Thyroid gland (tissue), 4 donors: ENCODE measurements at regions not wholly inside any gene's neighbourhood (a gene's known extent, or its start where the extent isn't known, plus 50 kb on each side); places are given as distances from the start of the nearest gene placed in this dataset.
"Not testable (repeated sequence)": the region's sequence is repeated elsewhere in the genome, so short reads cannot be mapped to it uniquely, and the experiment has no call there.

Experiments
- DNase-seq, 2 donors: peaks; one replicate each; pipeline ENCODE4 v3.0.0-alpha.2; 2019
- H3K27ac ChIP-seq, 3 donors: fragments of 200-600 bp; sonication (generic); 1 replicate in 2 of 3; 2 replicates in 1 of 3; pipeline ENCODE4 v1.5.1; 2016 to 2019; ENCODE audit warnings: mild to moderate bottlenecking in 1 of 3, moderate library complexity in 1 of 3
- H3K27me3 ChIP-seq: fragments of 200-600 bp; sonication (generic); one replicate; pipeline ENCODE4 v1.5.1; 2019
- H3K36me3 ChIP-seq, 2 donors: fragments of 200-600 bp; sonication (generic); one replicate each; pipeline ENCODE4 v1.5.1; 2016 to 2019
- H3K4me1 ChIP-seq, 2 donors: fragments of 200-600 bp; sonication (generic); one replicate each; pipeline ENCODE4 v1.5.1; 2017 to 2019
- H3K4me3 ChIP-seq, 3 donors: fragments of 200-600 bp; sonication (generic); replicated peaks in 1 of 3; 1 replicate in 2 of 3; 2 replicates in 1 of 3; pipeline ENCODE4 v1.5.1; 2016; ENCODE audit warnings: mild to moderate bottlenecking in 1 of 3
- H3K9me3 ChIP-seq: fragments of 200-600 bp; sonication (generic); one replicate; pipeline ENCODE4 v1.5.1; 2017
- POLR2A ChIP-seq, 2 donors: fragments of 450-650 bp; IDR thresholded peaks; one replicate each; pipeline ENCODE4 v1.6.1; 2017; ENCODE audit warnings: antibody characterized with exemption in 2 of 2, mild to moderate bottlenecking in 2 of 2, moderate library complexity in 1 of 2
- WGBS, 2 donors: methylation state at CpG; one replicate each; pipeline ENCODE4 v1.1.5; 2017; 5-methylcytosine and 5-hydroxymethylcytosine counted together
- intact Hi-C: fragments of 100-400 bp; cut with DNase I; formaldehyde crosslinking; loops from one replicate; pipeline ENCODE4 v1.15.1; 2023
- TF ChIP-seq, protein P1 (sequence below), 6 experiments: fragments of 200-600 bp in 3 of 6; fragments of 450-650 bp in 3 of 6; sonication (generic) in 3 of 6; IDR thresholded peaks; one replicate each; pipeline ENCODE4 v1.5.1; 2016 to 2019; ENCODE audit warnings: antibody characterized with exemption in 6 of 6, mild to moderate bottlenecking in 2 of 6, inconsistent platforms in 1 of 6, moderate library complexity in 1 of 6

- Histone ChIP-seq H3K4me3 (no peak overlapping the region), H3K9me3 (no peaks in the 10 kb centered on the region), H3K36me3 (no peaks in the 10 kb centered on the region), H3K4me1 (no peaks in the 10 kb centered on the region), H3K27ac (no peak overlapping the region), H3K27me3 (no peaks in the 10 kb centered on the region)
- no peak for TF ChIP-seq POLR2A (IDR thresholded peaks at IDR 0.05)
- TF ChIP-seq, protein P1, sequence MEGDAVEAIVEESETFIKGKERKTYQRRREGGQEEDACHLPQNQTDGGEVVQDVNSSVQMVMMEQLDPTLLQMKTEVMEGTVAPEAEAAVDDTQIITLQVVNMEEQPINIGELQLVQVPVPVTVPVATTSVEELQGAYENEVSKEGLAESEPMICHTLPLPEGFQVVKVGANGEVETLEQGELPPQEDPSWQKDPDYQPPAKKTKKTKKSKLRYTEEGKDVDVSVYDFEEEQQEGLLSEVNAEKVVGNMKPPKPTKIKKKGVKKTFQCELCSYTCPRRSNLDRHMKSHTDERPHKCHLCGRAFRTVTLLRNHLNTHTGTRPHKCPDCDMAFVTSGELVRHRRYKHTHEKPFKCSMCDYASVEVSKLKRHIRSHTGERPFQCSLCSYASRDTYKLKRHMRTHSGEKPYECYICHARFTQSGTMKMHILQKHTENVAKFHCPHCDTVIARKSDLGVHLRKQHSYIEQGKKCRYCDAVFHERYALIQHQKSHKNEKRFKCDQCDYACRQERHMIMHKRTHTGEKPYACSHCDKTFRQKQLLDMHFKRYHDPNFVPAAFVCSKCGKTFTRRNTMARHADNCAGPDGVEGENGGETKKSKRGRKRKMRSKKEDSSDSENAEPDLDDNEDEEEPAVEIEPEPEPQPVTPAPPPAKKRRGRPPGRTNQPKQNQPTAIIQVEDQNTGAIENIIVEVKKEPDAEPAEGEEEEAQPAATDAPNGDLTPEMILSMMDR (IDR thresholded peaks at IDR 0.05), result no peak
- intact Hi-C loops, result no loop called here
- WGBS, 2 donors, result 63 to 75% methylated on average over 2 of the region's 2 CpGs
- DNase-seq, result no peak
These were observed 150.0 kb upstream of the CHL1 start for GRCh38 chr3:46576-46975.

DNA sequence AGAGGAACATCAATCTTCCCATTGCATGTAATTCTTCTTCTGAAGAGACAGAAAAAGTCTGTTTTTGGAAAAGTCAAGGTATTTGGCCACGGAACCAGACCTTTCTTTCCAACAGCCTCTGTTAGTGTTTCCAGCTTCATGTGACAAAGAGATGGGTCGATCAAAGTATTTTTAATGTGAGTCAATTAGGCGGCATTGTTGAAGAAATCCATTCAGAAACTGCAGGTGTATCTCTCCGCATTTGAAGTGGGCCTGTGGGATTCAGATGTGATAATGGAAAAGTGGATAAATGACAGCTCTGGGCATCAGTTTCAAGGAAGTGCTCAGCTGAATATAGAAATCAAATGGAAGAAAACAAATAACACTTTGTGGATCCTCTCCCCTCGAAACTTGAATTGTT lies 143.1 kb upstream of the CHL1 start:
- H3K36me3 ChIP-seq, H3K9me3 ChIP-seq, H3K27ac ChIP-seq, H3K4me1 ChIP-seq, intact Hi-C loops, H3K27me3 ChIP-seq, H3K4me3 ChIP-seq, DNase-seq: not testable (repeated sequence)
- WGBS, 2 donors, result 78% methylated on average over 5 of the region's 5 CpGs

- no peak for TF ChIP-seq POLR2A (IDR thresholded peaks at IDR 0.05)
- TF ChIP-seq, protein P1 (IDR thresholded peaks at IDR 0.05), result no peak
- Histone ChIP-seq H3K9me3 (no peaks in the 10 kb centered on the region), H3K4me1 (no peaks in the 10 kb centered on the region), H3K27me3 (no peaks in the 10 kb centered on the region), H3K36me3 (no peaks in the 10 kb centered on the region), H3K27ac (no peak overlapping the region), H3K4me3 (no peak overlapping the region)
- 80 to 87% methylated on average over 5 of the region's 5 CpGs for WGBS, 2 donors
- DNase-seq, result no peak
- intact Hi-C loops, result no loop called here
These were observed 142.3 kb upstream of the CHL1 start for GRCh38 chr3:54240-54639.

GRCh38 chr3:56672-57071 lies 139.9 kb upstream of the CHL1 start:
- Histone ChIP-seq H3K9me3 (no peaks in the 10 kb centered on the region), H3K4me3 (no peak overlapping the region), H3K27ac (no peak overlapping the region), H3K36me3 (no peaks in the 10 kb centered on the region), H3K27me3 (no peaks in the 10 kb centered on the region), H3K4me1 (no peaks in the 10 kb centered on the region)
- whole genome bisulfite sequencing, 2 donors, result 85 to 86% methylated on average over 4 of the region's 4 CpGs
- TF ChIP-seq, protein P1 (IDR thresholded peaks at IDR 0.05), result no peak
- no peak for TF ChIP-seq POLR2A (IDR thresholded peaks at IDR 0.05)
- intact Hi-C loops, result no loop called here
- no peak for DNase-seq

- Histone ChIP-seq H3K36me3 (no peaks in the 10 kb centered on the region), H3K27ac (no peak overlapping the region), H3K4me3 (no peak overlapping the region), H3K9me3 (no peaks in the 10 kb centered on the region), H3K27me3 (no peaks in the 10 kb centered on the region), H3K4me1 (no peaks in the 10 kb centered on the region)
- no peak for DNase-seq
- intact Hi-C loops, result no loop called here
- 66 to 73% methylated on average over 7 of the region's 7 CpGs for WGBS, 2 donors
- TF ChIP-seq POLR2A (IDR thresholded peaks at IDR 0.05), result no peak
- TF ChIP-seq, protein P1 (IDR thresholded peaks at IDR 0.05), result no peak
These were observed 136.7 kb upstream of the CHL1 start for GRCh38 chr3:59854-60253.
